GM06990 (cell line): ENCODE measurements at regions not wholly inside any gene's neighbourhood (a gene's known extent, or its start where the extent isn't known, plus 50 kb on each side); places are given as distances from the start of the nearest gene placed in this dataset.

Source experiments
- DNase-seq: peaks from one replicate; pipeline ENCODE4 v3.0.0-alpha.2; 2011; ENCODE audit not compliant: insufficient read length; ENCODE audit errors: extremely low read depth
- H3K27me3 ChIP-seq: replicated peaks from 2 replicates; pipeline ENCODE4 v1.6.0; 2011; ENCODE audit warnings: low read length; ENCODE audit not compliant: control insufficient read depth, insufficient read depth
- H3K36me3 ChIP-seq: 2 replicates; pipeline ENCODE4 v1.5.1; 2011; ENCODE audit warnings: low read length; ENCODE audit not compliant: control insufficient read depth, insufficient read depth
- H3K4me3 ChIP-seq: replicated peaks from 2 replicates; pipeline ENCODE4 v1.5.1; 2011; ENCODE audit warnings: low read depth, mild to moderate bottlenecking, control low read depth, low read length
- TF ChIP-seq, protein P1 (sequence below): IDR thresholded peaks from 2 replicates; pipeline ENCODE4 v1.5.1; 2011; ENCODE audit warnings: low read length, control low read depth, mild to moderate bottlenecking, inconsistent platforms; ENCODE audit not compliant: insufficient read depth, poor library complexity, severe bottlenecking

- no peaks in the 10 kb centered on the region for H3K27me3 ChIP-seq
- DNase-seq: no peak
- no peak overlapping the region for H3K4me3 ChIP-seq
- TF ChIP-seq, protein P1, sequence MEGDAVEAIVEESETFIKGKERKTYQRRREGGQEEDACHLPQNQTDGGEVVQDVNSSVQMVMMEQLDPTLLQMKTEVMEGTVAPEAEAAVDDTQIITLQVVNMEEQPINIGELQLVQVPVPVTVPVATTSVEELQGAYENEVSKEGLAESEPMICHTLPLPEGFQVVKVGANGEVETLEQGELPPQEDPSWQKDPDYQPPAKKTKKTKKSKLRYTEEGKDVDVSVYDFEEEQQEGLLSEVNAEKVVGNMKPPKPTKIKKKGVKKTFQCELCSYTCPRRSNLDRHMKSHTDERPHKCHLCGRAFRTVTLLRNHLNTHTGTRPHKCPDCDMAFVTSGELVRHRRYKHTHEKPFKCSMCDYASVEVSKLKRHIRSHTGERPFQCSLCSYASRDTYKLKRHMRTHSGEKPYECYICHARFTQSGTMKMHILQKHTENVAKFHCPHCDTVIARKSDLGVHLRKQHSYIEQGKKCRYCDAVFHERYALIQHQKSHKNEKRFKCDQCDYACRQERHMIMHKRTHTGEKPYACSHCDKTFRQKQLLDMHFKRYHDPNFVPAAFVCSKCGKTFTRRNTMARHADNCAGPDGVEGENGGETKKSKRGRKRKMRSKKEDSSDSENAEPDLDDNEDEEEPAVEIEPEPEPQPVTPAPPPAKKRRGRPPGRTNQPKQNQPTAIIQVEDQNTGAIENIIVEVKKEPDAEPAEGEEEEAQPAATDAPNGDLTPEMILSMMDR: no peak
- H3K36me3 ChIP-seq: no peaks in the 10 kb centered on the region
Observed at GRCh38 chr1:95806171-95806570, 572.2 kb downstream of the RWDD3 start.

GRCh38 chr1:95809391-95809790 lies 575.4 kb downstream of the RWDD3 start:
- no peak for DNase-seq
- Histone ChIP-seq H3K4me3 (no peak overlapping the region), H3K36me3 (no peaks in the 10 kb centered on the region), H3K27me3 (no peaks in the 10 kb centered on the region)
- TF ChIP-seq, protein P1: no peak

DNA sequence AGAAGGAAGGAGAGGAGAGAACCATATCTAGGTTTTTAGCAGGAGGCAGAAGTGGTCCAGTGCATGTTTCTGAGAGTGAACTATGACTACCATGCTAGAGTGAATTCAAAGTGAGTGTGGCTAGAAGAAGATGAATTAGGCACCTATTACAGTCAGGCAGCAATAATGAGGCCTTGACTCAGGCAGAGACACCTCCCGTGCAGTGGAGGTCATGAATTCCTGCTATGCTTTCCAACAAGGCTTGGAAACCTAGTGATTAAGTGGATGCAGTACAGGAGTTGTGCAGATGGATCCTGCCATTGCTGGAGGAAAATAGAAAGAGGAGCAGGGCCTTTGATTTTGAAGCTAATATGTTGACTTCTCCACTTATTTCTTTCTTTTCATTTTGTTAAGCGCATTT lies 581.5 kb downstream of the RWDD3 start:
- H3K4me3 ChIP-seq: no peak overlapping the region
- no peaks in the 10 kb centered on the region for H3K36me3 ChIP-seq
- DNase-seq: no peak
- TF ChIP-seq, protein P1: no peak
- no peaks in the 10 kb centered on the region for H3K27me3 ChIP-seq

- no peak for DNase-seq
- Histone ChIP-seq H3K27me3 (no peaks in the 10 kb centered on the region), H3K36me3 (no peaks in the 10 kb centered on the region), H3K4me3 (no peak overlapping the region)
- TF ChIP-seq, protein P1: no peak
Observed at GRCh38 chr1:95829556-95829955, 595.5 kb downstream of the RWDD3 start.

DNA sequence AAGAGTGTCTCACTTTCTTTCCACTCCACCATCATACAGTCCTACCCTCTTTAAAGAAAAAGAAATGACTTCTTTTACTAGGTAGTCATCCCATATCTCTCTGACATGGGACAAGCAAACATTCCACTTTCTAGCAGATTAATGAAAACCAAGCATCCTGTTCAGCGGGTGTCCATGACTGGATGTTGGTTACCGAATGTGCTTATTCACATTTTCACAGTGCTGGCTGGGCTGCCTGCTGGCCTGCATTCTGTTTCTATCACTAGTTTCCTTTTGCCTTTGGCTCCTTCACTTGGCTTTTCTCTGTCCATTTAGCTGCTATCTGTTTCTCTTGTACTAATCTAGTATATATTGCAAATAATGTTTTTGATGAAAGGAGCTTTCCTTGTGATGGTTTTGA lies 598.4 kb downstream of the RWDD3 start:
- Histone ChIP-seq H3K36me3 (no peaks in the 10 kb centered on the region), H3K27me3 (no peaks in the 10 kb centered on the region), H3K4me3 (no peak overlapping the region)
- TF ChIP-seq, protein P1: no peak
- no peak for DNase-seq

DNA sequence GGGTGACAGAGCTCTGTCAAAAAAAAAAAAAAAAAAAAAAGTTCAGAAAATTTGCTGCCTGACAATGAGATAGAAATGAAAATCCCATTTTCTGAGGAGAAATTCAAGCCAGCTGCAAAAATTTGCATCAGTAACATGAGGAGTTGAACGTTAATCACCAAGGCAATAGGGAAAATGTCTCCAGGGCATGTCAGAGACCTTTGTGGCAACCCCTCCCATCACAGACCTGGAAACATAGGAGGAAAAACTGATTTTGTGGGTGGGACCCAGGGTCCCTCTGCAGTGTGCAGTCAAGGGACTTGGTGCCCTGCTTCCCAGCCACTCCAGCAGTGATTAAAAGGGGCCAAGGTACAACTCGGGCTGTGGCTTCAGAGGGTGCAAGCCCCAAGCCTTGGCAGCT lies 615.4 kb downstream of the RWDD3 start:
- Histone ChIP-seq H3K36me3 (no peaks in the 10 kb centered on the region), H3K4me3 (no peak overlapping the region), H3K27me3 (no peaks in the 10 kb centered on the region)
- TF ChIP-seq, protein P1: no peak
- no peak for DNase-seq
